ENCODE measurements at regions not wholly inside any gene's neighbourhood (a gene's known extent, or its start where the extent isn't known, plus 50 kb on each side); places are given as distances from the start of the nearest gene placed in this dataset.
"Not testable (repeated sequence)": the region's sequence is repeated elsewhere in the genome, so short reads cannot be mapped to it uniquely, and the experiment has no call there.

GRCh38 chr1:96210054-96210453, 511.5 kb upstream of the PTBP2 start:
- no peaks in the 10 kb centered on the region for H3K27me3 Mint-ChIP-seq
- ChIA-PET POLR2A (no interaction called here), CTCF (interaction anchor here (0.6 kb wide), 1 partner anchor 754 kb away, joined by 4 read pairs; no protein-coding TSS in a partner anchor)

DNA sequence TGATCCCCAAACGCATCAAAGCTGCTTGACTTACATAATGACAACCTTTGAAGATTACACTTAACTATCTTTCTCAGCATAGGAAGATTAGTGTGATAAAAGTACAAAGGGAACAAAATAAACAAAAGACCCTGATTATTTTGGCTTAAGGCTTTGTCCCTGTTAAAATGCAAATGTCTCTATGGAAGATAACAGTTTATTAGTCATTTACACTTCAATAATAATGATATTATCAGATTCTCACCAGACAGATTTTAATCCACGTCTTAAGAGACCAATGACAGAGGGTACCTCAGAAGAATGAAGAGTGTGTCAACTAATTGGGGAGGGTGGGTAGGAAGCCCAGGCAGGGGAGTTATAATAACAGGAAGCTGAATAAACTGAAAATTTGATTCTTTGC, 510.4 kb upstream of the PTBP2 start:
- ChIA-PET POLR2A (no interaction called here), CTCF (no interaction called here)
- Mint-ChIP-seq H3K4me1 (no peaks in the 10 kb centered on the region), H3K36me3 (ENCODE audit: low read depth) (no peaks in the 10 kb centered on the region), H3K27me3 (no peaks in the 10 kb centered on the region), H3K27ac (no peak overlapping the region), H3K9me3 (ENCODE audit: low read depth) (no peaks in the 10 kb centered on the region), H3K4me3 (no peak overlapping the region)
- intact Hi-C loops (cut with DNase I, micrococcal nuclease): no loop called here
- ATAC-seq: no peak
- no peak for DNase-seq

More at GRCh38 chr1:96210054-96210453, 511.5 kb upstream of the PTBP2 start:
- Mint-ChIP-seq H3K4me3 (no peak overlapping the region), H3K36me3 (ENCODE audit: low read depth) (no peaks in the 10 kb centered on the region), H3K4me1 (no peaks in the 10 kb centered on the region), H3K9me3 (ENCODE audit: low read depth) (no peaks in the 10 kb centered on the region), H3K27ac (no peak overlapping the region)
- intact Hi-C loops (cut with DNase I, micrococcal nuclease): no loop called here
- ATAC-seq: no peak
- DNase-seq: no peak

GRCh38 chr1:96214982-96215381, 506.6 kb upstream of the PTBP2 start:
- ChIA-PET POLR2A (no interaction called here), CTCF (no interaction called here)
- no peak overlapping the region for H3K4me3 Mint-ChIP-seq
- H3K4me1 Mint-ChIP-seq: no peaks in the 10 kb centered on the region
- H3K27ac Mint-ChIP-seq: no peak overlapping the region
- ATAC-seq (no peak), DNase-seq (no peak)
- no peaks in the 10 kb centered on the region for H3K36me3 Mint-ChIP-seq (ENCODE audit: low read depth)
- H3K9me3 Mint-ChIP-seq (ENCODE audit: low read depth): no peaks in the 10 kb centered on the region
- intact Hi-C loops (cut with DNase I, micrococcal nuclease): no loop called here
- H3K27me3 Mint-ChIP-seq: no peaks in the 10 kb centered on the region

DNA sequence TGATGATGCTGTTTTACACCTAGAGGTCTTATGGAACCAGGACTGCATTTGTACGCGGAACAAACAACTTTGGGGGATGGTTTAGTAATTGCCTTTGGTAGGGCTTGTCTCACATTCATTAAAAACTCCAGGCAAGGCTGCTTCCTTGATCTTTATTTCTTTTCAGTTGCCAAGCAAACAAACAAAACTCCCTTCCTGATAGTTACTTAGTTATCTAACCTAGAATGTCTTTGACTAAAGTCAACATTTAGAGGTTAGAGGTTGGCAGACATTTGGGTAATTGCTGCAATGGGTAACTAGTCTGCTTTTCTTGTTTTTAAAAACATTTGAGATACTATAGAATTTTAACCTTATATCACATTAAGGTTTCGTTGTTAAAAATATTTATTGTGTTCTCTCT, 500.9 kb upstream of the PTBP2 start:
- intact Hi-C loops (cut with DNase I, micrococcal nuclease): no loop called here
- POLR2A ChIA-PET: no interaction called here
- DNase-seq: no peak
- no peak overlapping the region for H3K27ac Mint-ChIP-seq
- no peak for ATAC-seq
- no peaks in the 10 kb centered on the region for H3K36me3 Mint-ChIP-seq (ENCODE audit: low read depth)
- CTCF ChIA-PET: no interaction called here
- no peaks in the 10 kb centered on the region for H3K27me3 Mint-ChIP-seq
- no peak overlapping the region for H3K4me3 Mint-ChIP-seq
- H3K4me1 Mint-ChIP-seq: no peaks in the 10 kb centered on the region
- no peaks in the 10 kb centered on the region for H3K9me3 Mint-ChIP-seq (ENCODE audit: low read depth)

DNA sequence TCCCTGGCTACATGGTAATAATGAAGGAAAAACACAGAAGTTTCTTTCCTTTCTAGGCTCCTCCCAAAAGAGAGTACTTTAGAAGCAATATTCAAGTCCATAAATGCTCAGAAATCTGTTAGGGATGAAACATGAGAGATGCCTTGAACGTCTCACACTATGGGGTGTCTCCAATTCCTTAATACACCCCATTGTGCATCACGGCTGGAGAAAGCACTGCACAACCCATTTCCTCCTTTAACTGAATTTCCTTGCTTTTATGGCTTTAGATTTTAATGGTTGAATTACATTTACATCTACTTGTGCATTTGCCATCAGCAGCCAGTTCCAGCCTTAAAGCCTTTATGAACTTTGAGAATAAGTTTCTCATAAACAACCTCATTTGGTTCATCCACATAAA, 498.9 kb upstream of the PTBP2 start:
- no peaks in the 10 kb centered on the region for H3K9me3 Mint-ChIP-seq (ENCODE audit: low read depth)
- no peak for DNase-seq
- no peak for ATAC-seq
- H3K4me1 Mint-ChIP-seq: no peaks in the 10 kb centered on the region
- H3K27ac Mint-ChIP-seq: no peak overlapping the region
- intact Hi-C loops (cut with DNase I, micrococcal nuclease): no loop called here
- CTCF ChIA-PET: no interaction called here
- no peaks in the 10 kb centered on the region for H3K27me3 Mint-ChIP-seq
- H3K36me3 Mint-ChIP-seq (ENCODE audit: low read depth): no peaks in the 10 kb centered on the region
- POLR2A ChIA-PET: no interaction called here
- no peak overlapping the region for H3K4me3 Mint-ChIP-seq

DNA sequence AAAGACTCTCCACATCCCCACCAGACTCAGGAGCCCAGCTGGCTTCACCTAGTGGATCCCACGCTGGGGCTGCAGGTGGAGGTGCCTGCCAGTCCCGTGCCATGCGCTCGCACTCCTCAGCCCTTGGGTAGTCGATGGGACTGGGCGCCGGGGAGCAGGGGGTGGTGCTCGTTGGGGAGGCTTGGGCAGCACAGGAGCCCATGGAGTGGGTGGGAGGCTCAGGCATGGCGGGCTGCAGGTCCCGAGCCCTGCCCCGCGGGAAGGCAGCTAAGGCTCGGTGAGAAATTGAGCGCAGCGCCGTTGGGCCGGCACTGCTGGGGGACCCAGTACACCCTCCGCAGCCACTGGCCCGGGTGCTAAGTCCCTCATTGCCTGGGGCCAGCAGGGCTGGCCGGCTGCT, 497.4 kb upstream of the PTBP2 start:
- H3K36me3 Mint-ChIP-seq (ENCODE audit: low read depth); intact Hi-C loops (cut with DNase I, micrococcal nuclease); H3K4me1 Mint-ChIP-seq; ATAC-seq; H3K9me3 Mint-ChIP-seq (ENCODE audit: low read depth); H3K27me3 Mint-ChIP-seq; H3K4me3 Mint-ChIP-seq; H3K27ac Mint-ChIP-seq; CTCF ChIA-PET; POLR2A ChIA-PET; DNase-seq: not testable (repeated sequence)

- Mint-ChIP-seq H3K4me1 (no peaks in the 10 kb centered on the region), H3K27me3 (no peaks in the 10 kb centered on the region), H3K27ac (no peak overlapping the region), H3K9me3 (ENCODE audit: low read depth) (no peaks in the 10 kb centered on the region), H3K4me3 (no peak overlapping the region), H3K36me3 (ENCODE audit: low read depth) (no peaks in the 10 kb centered on the region)
- ATAC-seq: no peak
- intact Hi-C loops (cut with DNase I, micrococcal nuclease): no loop called here
- POLR2A ChIA-PET: no interaction called here
- CTCF ChIA-PET: no interaction called here
- no peak for DNase-seq
Observed at GRCh38 chr1:96233422-96233821, 488.2 kb upstream of the PTBP2 start.

DNA sequence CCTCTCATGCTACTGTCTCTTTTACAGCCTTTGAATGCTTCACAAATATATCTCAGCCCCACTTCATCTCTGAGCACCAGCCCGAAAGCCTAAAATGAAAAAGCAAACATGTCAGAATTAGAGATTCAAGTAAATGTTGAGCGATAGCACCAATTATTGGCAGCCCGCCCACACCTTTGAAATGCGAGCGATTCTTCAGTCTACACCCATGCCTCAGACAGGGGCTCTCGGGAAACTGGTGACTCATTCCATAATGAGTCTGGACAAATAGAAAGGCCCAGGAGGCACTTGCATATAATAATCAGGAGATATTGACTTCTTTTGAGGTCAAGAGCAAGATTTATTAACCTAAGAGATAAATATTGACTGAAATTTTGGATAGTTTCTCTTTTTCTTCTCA, 487.3 kb upstream of the PTBP2 start:
- Mint-ChIP-seq H3K27me3 (no peaks in the 10 kb centered on the region), H3K36me3 (ENCODE audit: low read depth) (no peaks in the 10 kb centered on the region), H3K4me1 (no peaks in the 10 kb centered on the region), H3K27ac (no peak overlapping the region), H3K9me3 (ENCODE audit: low read depth) (no peaks in the 10 kb centered on the region), H3K4me3 (no peak overlapping the region)
- intact Hi-C loops (cut with DNase I, micrococcal nuclease): no loop called here
- DNase-seq: no peak
- POLR2A ChIA-PET: no interaction called here
- CTCF ChIA-PET: no interaction called here
- no peak for ATAC-seq

DNA sequence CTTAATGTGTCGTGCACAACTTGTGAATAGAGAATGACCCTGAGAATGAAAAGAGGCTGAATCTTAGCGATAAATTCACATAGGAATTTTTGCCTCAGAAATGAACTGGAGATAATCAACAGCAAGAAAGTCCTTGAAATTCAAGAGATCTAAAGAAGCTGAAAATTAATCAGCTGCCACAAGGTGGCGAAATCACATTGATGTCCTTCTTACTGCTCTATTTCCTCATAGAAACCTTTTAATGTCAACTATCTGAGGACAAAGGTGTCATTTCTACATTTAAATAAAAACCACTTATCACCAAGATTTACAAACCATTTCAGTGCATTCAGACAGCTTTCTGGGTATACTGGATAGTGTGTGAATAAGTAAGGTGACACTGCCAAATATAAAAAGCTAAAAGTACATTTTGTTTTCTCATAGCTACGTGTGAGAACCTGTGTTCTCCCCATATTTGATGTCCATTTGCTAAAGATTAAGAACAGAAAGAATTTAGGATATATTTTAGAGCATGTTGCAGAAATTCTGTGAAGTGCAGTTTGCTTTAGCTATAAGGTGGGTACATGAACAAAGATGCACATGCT, 485.3 kb upstream of the PTBP2 start:
- DNase-seq: peak; percentile 20
- no peaks in the 10 kb centered on the region for H3K27me3 Mint-ChIP-seq
- H3K36me3 Mint-ChIP-seq (ENCODE audit: low read depth): no peaks in the 10 kb centered on the region
- POLR2A ChIA-PET: no interaction called here
- no peak overlapping the region for H3K27ac Mint-ChIP-seq
- CTCF ChIA-PET: interaction anchor here (0.8 to 1.2 kb wide), 3 partner anchors 15 to 251 kb away, joined by 3 to 5 read pairs (median 3); no protein-coding TSS in a partner anchor
- H3K4me3 Mint-ChIP-seq: no peak overlapping the region
- ATAC-seq: no peak
- no peaks in the 10 kb centered on the region for H3K9me3 Mint-ChIP-seq (ENCODE audit: low read depth)
- no peaks in the 10 kb centered on the region for H3K4me1 Mint-ChIP-seq
- intact Hi-C loops (cut with DNase I, micrococcal nuclease): loop anchor here (1.0 to 5.0 kb wide), 3 partner anchors 609 to 1817 kb away; no protein-coding TSS in a partner anchor

GRCh38 chr1:96238426-96238825, 483.2 kb upstream of the PTBP2 start:
- ChIA-PET POLR2A (no interaction called here), CTCF (no interaction called here)
- intact Hi-C loops (cut with DNase I, micrococcal nuclease): loop anchor here in 1 of 2 experiments (5.0 kb wide), 1 partner anchor 609 kb away; no protein-coding TSS in a partner anchor
- Mint-ChIP-seq H3K4me1 (no peaks in the 10 kb centered on the region), H3K36me3 (ENCODE audit: low read depth) (no peaks in the 10 kb centered on the region), H3K9me3 (ENCODE audit: low read depth) (no peaks in the 10 kb centered on the region), H3K27me3 (no peaks in the 10 kb centered on the region), H3K27ac (no peak overlapping the region), H3K4me3 (no peak overlapping the region)
- ATAC-seq (no peak), DNase-seq (no peak)

- Mint-ChIP-seq H3K27ac (no peak overlapping the region), H3K4me3 (no peak overlapping the region), H3K36me3 (ENCODE audit: low read depth) (no peaks in the 10 kb centered on the region), H3K9me3 (ENCODE audit: low read depth) (no peaks in the 10 kb centered on the region), H3K4me1 (no peaks in the 10 kb centered on the region), H3K27me3 (no peaks in the 10 kb centered on the region)
- ChIA-PET CTCF (interaction anchor here (1.5 kb wide), 1 partner anchor 10 kb away, joined by 4 read pairs; no protein-coding TSS in a partner anchor), POLR2A (no interaction called here)
- ATAC-seq (no peak), DNase-seq (no peak)
- intact Hi-C loops (cut with DNase I, micrococcal nuclease): no loop called here
Observed at GRCh38 chr1:96240438-96240837, 481.1 kb upstream of the PTBP2 start.

DNA sequence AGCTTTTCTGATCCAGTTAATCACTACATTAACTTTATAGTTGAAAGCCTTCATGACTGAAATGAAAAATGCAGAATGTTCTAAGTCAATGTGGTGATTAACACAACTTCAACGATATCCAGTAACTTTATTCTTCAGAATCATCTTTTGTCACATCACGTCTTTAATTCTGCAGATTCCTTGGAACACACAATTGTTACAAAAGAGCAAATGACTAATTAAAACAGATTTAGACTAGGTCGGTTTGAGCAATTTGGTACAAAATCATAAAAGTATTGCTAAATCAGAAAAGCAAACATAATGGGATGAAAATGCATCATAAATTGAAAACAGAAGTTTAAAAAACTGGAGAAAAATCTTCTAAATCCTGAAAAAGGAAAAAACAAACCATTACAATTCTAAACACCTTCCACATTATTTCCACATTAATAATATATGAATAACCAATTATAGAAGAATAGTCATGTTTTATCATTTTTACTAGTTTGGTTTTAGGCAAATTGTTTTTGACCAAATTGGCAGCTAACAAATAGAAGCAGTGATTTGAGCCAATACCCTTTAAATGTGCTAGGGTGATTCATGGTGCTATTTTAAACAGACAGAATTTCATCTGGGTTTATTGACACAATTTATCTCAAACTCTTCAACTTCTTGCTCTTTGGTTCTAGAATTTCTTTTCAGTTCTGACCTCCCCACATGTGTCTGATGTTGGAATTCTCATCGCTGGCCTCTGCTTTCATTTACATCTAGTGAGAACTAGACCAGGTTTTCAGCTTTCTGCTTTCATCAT, 468.1 kb upstream of the PTBP2 start:
- Mint-ChIP-seq H3K36me3 (ENCODE audit: low read depth) (no peaks in the 10 kb centered on the region), H3K27ac (no peak overlapping the region), H3K27me3 (no peaks in the 10 kb centered on the region), H3K4me1 (no peaks in the 10 kb centered on the region), H3K4me3 (no peak overlapping the region), H3K9me3 (ENCODE audit: low read depth) (no peaks in the 10 kb centered on the region)
- POLR2A ChIA-PET: no interaction called here
- intact Hi-C loops (cut with DNase I, micrococcal nuclease): no loop called here
- ATAC-seq (no peak), DNase-seq (no peak)
- CTCF ChIA-PET: interaction anchor here (0.8 to 1.0 kb wide), 2 partner anchors 666 to 769 kb away, joined by 3 read pairs; no protein-coding TSS in a partner anchor

Measured in activated CD4-positive, alpha-beta T cell treated with anti-CD3 and anti-CD28 coated beads for 36 hours (primary cell).